ENCODE measurements at regions not wholly inside any gene's neighbourhood (a gene's known extent, or its start where the extent isn't known, plus 50 kb on each side); places are given as distances from the start of the nearest gene placed in this dataset.
"Not testable (repeated sequence)": the region's sequence is repeated elsewhere in the genome, so short reads cannot be mapped to it uniquely, and the experiment has no call there.

DNA sequence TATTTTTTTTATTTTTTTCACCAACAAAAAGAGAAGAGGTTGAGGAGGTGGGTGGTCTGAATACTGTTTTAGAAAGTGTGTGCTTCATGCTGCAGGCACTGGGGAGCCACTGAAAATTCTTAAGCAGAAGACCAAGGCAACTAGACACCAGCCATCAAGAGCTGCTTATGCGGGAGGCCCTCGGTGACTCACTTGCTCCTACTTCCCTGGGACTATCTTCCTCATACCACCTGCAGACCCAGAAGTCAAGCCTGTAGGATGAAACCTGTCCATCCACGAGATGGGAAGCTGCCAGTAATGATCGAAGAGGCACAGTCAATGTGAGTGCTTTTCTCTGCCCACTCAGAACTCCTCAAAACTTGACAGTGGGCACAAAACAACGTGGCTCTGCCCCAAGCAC, 125.8 kb upstream of the SLC44A1 start:
- ChIA-PET CTCF (interaction anchor here (0.9 kb wide), 1 partner anchor 30 kb away, joined by 3 read pairs; no protein-coding TSS in a partner anchor), POLR2A (interaction anchor here (0.7 kb wide), 1 partner anchor 17 kb away, joined by 3 read pairs; no protein-coding TSS in a partner anchor)
- Mint-ChIP-seq H3K36me3 (ENCODE audit: insufficient read depth, unreplicated experiment) (no peaks in the 10 kb centered on the region), H3K9me3 (ENCODE audit: unreplicated experiment) (no peaks in the 10 kb centered on the region), H3K4me3 (ENCODE audit: unreplicated experiment) (no peak overlapping the region), H3K27me3 (ENCODE audit: insufficient read depth, unreplicated experiment) (no peaks in the 10 kb centered on the region), H3K4me1 (ENCODE audit: insufficient read depth, unreplicated experiment) (no peaks in the 10 kb centered on the region), H3K27ac (ENCODE audit: low read depth, unreplicated experiment) (no peak overlapping the region)
- no peak for TF ChIP-seq CTCF (IDR thresholded peaks at IDR 0.05; ENCODE audit: unreplicated experiment)
- no TSS peak for BruUV-seq (replicated peaks)
- intact Hi-C loops (cut with micrococcal nuclease) = no loop called here
- no peak for DNase-seq (ENCODE audit: unreplicated experiment)

- BruUV-seq (replicated peaks) = no TSS peak
- H3K36me3 Mint-ChIP-seq (ENCODE audit: insufficient read depth, unreplicated experiment) = no peaks in the 10 kb centered on the region
- intact Hi-C loops (cut with micrococcal nuclease) = no loop called here
- ChIA-PET CTCF (interaction anchor here (0.9 to 1.0 kb wide), 2 partner anchors 29 to 67 kb away, joined by 3 read pairs; no protein-coding TSS in a partner anchor), POLR2A (interaction anchor here (0.7 kb wide), 1 partner anchor 17 kb away, joined by 3 read pairs; no protein-coding TSS in a partner anchor)
- no peaks in the 10 kb centered on the region for H3K4me1 Mint-ChIP-seq (ENCODE audit: insufficient read depth, unreplicated experiment)
- H3K9me3 Mint-ChIP-seq (ENCODE audit: unreplicated experiment) = no peaks in the 10 kb centered on the region
- H3K27ac Mint-ChIP-seq (ENCODE audit: low read depth, unreplicated experiment) = no peak overlapping the region
- H3K4me3 Mint-ChIP-seq (ENCODE audit: unreplicated experiment) = no peak overlapping the region
- no peaks in the 10 kb centered on the region for H3K27me3 Mint-ChIP-seq (ENCODE audit: insufficient read depth, unreplicated experiment)
- DNase-seq (ENCODE audit: unreplicated experiment) = no peak
- TF ChIP-seq CTCF (IDR thresholded peaks at IDR 0.05; ENCODE audit: unreplicated experiment) = no peak
These were observed 125.3 kb upstream of the SLC44A1 start for GRCh38 chr9:105119156-105119555.

DNA sequence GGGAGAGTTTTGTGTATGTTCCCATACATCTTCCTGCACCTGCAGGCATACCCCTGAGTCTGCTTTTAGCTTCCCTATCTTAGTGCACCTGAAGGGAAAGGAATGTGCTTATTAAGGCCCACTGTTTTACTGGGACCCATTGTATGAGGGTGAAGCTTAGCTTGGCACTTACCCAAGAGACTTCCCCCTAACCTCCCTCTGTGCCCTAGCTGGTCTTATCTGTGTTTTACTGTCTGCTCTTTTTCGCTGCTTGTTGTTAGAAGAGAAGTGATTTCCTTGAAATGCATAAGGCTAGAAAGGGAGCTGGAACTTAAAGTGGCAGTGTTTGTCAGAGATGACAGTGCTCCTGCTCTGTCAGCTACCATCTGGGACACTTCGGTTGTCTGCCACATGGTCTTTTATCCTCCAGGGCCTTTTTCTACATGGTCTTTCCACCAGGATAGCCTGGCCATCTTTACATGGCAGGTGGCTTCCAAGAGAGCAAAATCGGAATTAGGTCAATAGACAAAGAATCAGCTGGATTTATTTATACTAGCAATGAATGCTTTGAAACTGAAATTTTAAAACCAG, 122.5 kb upstream of the SLC44A1 start:
- DNase-seq (ENCODE audit: unreplicated experiment) = no peak
- CTCF ChIA-PET = interaction anchor here (1.1 to 2.0 kb wide), 3 partner anchors 26 to 259 kb away, joined by 3 to 5 read pairs (median 3); no protein-coding TSS in a partner anchor
- TF ChIP-seq CTCF (IDR thresholded peaks at IDR 0.05; ENCODE audit: unreplicated experiment) = no peak
- H3K27me3 Mint-ChIP-seq (ENCODE audit: insufficient read depth, unreplicated experiment) = no peaks in the 10 kb centered on the region
- no peaks in the 10 kb centered on the region for H3K36me3 Mint-ChIP-seq (ENCODE audit: insufficient read depth, unreplicated experiment)
- H3K27ac Mint-ChIP-seq (ENCODE audit: low read depth, unreplicated experiment) = no peak overlapping the region
- H3K9me3 Mint-ChIP-seq (ENCODE audit: unreplicated experiment) = no peaks in the 10 kb centered on the region
- H3K4me3 Mint-ChIP-seq (ENCODE audit: unreplicated experiment) = no peak overlapping the region
- H3K4me1 Mint-ChIP-seq (ENCODE audit: insufficient read depth, unreplicated experiment) = peaks cover 3% of the 10 kb centered on the region
- POLR2A ChIA-PET = interaction anchor here (0.6 to 1.6 kb wide), 3 partner anchors 29 to 33 kb away, joined by 3 to 5 read pairs (median 3); no protein-coding TSS in a partner anchor
- intact Hi-C loops (cut with micrococcal nuclease) = no loop called here
- no TSS peak for BruUV-seq (replicated peaks)

DNA sequence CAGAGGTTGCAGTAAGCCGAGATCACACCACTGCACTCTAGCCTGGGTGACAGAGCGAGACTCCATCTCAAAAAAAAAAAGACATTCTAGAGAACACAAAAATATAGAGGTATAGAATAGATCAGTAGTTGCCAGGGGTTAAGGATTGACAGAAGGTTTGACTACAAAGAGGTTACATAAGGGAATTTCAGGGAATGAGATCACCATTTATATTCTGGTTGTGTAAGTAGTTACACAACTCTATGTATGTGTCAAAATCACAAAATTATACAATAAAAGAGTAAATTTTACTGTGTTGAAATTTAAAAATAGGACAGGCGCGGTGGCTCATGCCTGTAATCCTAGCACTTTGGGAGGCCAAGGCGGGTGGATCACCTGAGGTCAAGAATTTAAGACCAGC, 119.9 kb upstream of the SLC44A1 start:
- CTCF ChIA-PET; H3K36me3 Mint-ChIP-seq (ENCODE audit: insufficient read depth, unreplicated experiment); H3K4me3 Mint-ChIP-seq (ENCODE audit: unreplicated experiment); BruUV-seq (replicated peaks); H3K27me3 Mint-ChIP-seq (ENCODE audit: insufficient read depth, unreplicated experiment); H3K27ac Mint-ChIP-seq (ENCODE audit: low read depth, unreplicated experiment); intact Hi-C loops (cut with micrococcal nuclease); H3K9me3 Mint-ChIP-seq (ENCODE audit: unreplicated experiment); H3K4me1 Mint-ChIP-seq (ENCODE audit: insufficient read depth, unreplicated experiment): not testable (repeated sequence)
- POLR2A ChIA-PET = interaction anchor here (0.7 kb wide), 1 partner anchor 19 kb away, joined by 4 read pairs; no protein-coding TSS in a partner anchor
- peak; percentile 14 for DNase-seq (ENCODE audit: unreplicated experiment)

Measured in MCF 10A (cell line).